GM12891 (cell line): ENCODE measurements at regions not wholly inside any gene's neighbourhood (a gene's known extent, or its start where the extent isn't known, plus 50 kb on each side); places are given as distances from the start of the nearest gene placed in this dataset.

ENCODE experiments used
- PAX5 ChIP-seq: IDR thresholded peaks from 2 replicates; pipeline ENCODE4 v1.6.1; 2011; ENCODE audit warnings: low read length, moderate library complexity, mild to moderate bottlenecking; ENCODE audit not compliant: insufficient read depth, severe bottlenecking
- POLR2A ChIP-seq: IDR thresholded peaks from 2 replicates; pipeline ENCODE4 v1.6.1; 2011; ENCODE audit warnings: low read depth, low read length, control low read depth
- POLR2AphosphoS5 ChIP-seq: IDR thresholded peaks from 2 replicates; pipeline ENCODE4 v1.6.1; 2011; ENCODE audit warnings: low read depth, low read length, control low read depth
- POU2F2 ChIP-seq: IDR thresholded peaks from 2 replicates; pipeline ENCODE4 v1.6.1; 2011; ENCODE audit warnings: low read depth, mild to moderate bottlenecking, control low read depth, low read length, moderate library complexity
- SPI1 ChIP-seq: IDR thresholded peaks from 2 replicates; pipeline ENCODE4 v1.6.1; 2011; ENCODE audit warnings: low read depth, low read length, control low read depth
- TAF1 ChIP-seq: IDR thresholded peaks from 2 replicates; pipeline ENCODE4 v1.6.1; 2011; ENCODE audit warnings: low read depth, low read length, control low read depth

DNA sequence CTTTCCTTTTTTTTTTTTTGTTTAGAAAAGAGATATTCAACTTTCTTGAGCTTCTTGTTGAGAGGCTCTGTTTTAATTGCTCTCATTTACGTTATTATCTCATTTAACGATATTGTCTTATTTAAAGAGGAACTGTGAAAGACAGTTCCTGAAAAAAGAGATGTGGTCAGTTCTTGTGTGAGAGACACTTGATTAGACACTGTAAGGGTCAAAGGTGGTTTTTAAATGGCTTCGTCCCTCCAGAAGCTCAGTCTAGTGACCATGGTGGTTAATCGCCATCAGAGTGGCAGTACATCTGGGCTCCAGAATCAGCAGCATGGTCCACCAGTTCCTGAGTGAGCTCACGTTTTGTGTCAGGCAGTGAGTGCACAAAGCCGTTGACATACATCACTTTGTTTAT is 57.9 kb upstream of the KCNA5 start:
- no peak for TF ChIP-seq POLR2AphosphoS5
- TF ChIP-seq POLR2A: no peak
- TF ChIP-seq PAX5: no peak
- peak; percentile 87 for TF ChIP-seq SPI1
- TF ChIP-seq POU2F2: no peak
- TF ChIP-seq TAF1: no peak
